Spleen (tissue), 11 donors: ENCODE measurements at regions not wholly inside any gene's neighbourhood (a gene's known extent, or its start where the extent isn't known, plus 50 kb on each side); places are given as distances from the start of the nearest gene placed in this dataset.

Experiments
- DNase-seq: peaks from one replicate; pipeline ENCODE4 v3.0.0-alpha.2; 2020
- H3K27ac ChIP-seq, 8 donors: fragments of 200-600 bp; sonication (generic) in 7 of 8; 1 replicate in 4 of 8; 2 replicates in 4 of 8; pipeline versions ENCODE4 v1.5.0 to v1.8.0; 2016 to 2021; ENCODE audit warnings: inconsistent platforms in 4 of 8, mild to moderate bottlenecking in 4 of 8, moderate library complexity in 1 of 8
- H3K27me3 ChIP-seq, 7 donors: fragments of 200-600 bp; sonication (generic) in 6 of 7; replicated peaks in 1 of 7; 1 replicate in 4 of 7; 2 replicates in 3 of 7; pipeline versions ENCODE4 v1.5.0 to v1.8.0; 2016 to 2021; ENCODE audit warnings: inconsistent platforms in 3 of 7, mild to moderate bottlenecking in 1 of 7
- H3K36me3 ChIP-seq, 6 donors: fragments of 200-600 bp; sonication (generic) in 5 of 6; 1 replicate in 4 of 6; 2 replicates in 2 of 6; pipeline versions ENCODE4 v1.5.0 to v1.8.0; 2016 to 2021; ENCODE audit warnings: inconsistent platforms in 2 of 6
- H3K4me1 ChIP-seq, 6 donors: fragments of 200-600 bp; sonication (generic) in 5 of 6; 1 replicate in 3 of 6; 2 replicates in 3 of 6; pipeline versions ENCODE4 v1.5.0 to v1.8.0; 2016 to 2021; ENCODE audit warnings: inconsistent platforms in 3 of 6
- H3K4me3 ChIP-seq, 8 donors: fragments of 200-600 bp; sonication (generic) in 7 of 8; 1 replicate in 4 of 8; 2 replicates in 4 of 8; pipeline versions ENCODE4 v1.5.0 to v1.8.0; 2016 to 2021; ENCODE audit warnings: inconsistent platforms in 4 of 8, mild to moderate bottlenecking in 4 of 8, moderate library complexity in 2 of 8
- H3K9me3 ChIP-seq, 8 donors: fragments of 200-600 bp; sonication (generic) in 7 of 8; 1 replicate in 4 of 8; 2 replicates in 4 of 8; pipeline versions ENCODE4 v1.5.0 to v1.8.0; 2016 to 2021; ENCODE audit warnings: inconsistent platforms in 4 of 8
- POLR2A ChIP-seq, 3 donors: fragments of 450-650 bp; IDR thresholded peaks; one replicate each; pipeline ENCODE4 v1.5.1; 2017; ENCODE audit warnings: antibody characterized with exemption in 3 of 3, mild to moderate bottlenecking in 1 of 3
- POLR2AphosphoS5 ChIP-seq, 3 donors: sonication (generic); formaldehyde crosslinking; IDR thresholded peaks; one replicate each; pipeline ENCODE4 v1.5.1; 2017; ENCODE audit warnings: antibody characterized with exemption in 3 of 3
- WGBS, 5 donors: extraction: QIAGEN DNeasy Blood & Tissue Kit in 3 of 5; methylation state at CpG; one replicate each; pipeline versions ENCODE4 v1.1.5 to v1.1.7; 2013 to 2018; 5-methylcytosine and 5-hydroxymethylcytosine counted together
- intact Hi-C: fragments of 100-400 bp; cut with DNase I; formaldehyde crosslinking; loops from one replicate; pipeline ENCODE4 v1.15.0; 2023; ENCODE audit warnings: low total_unique reads
- TF ChIP-seq, protein P1 (sequence below), 11 experiments: fragments of 200-600 bp in 7 of 11; fragments of 450-650 bp in 4 of 11; sonication (generic) in 4 of 11; IDR thresholded peaks in 8 of 11; conservative IDR thresholded peaks in 3 of 11; 1 replicate in 7 of 11; 2 replicates in 4 of 11; pipeline versions ENCODE4 v1.4.0 to v1.8.0; 2016 to 2021; ENCODE audit warnings: antibody characterized with exemption in 11 of 11, inconsistent platforms in 4 of 11, mild to moderate bottlenecking in 1 of 11
- donor health status: healthy with polysubstance abuse.
- donor health status: DM: no; HTN: no; CAD: no; lungs with moderate emphysema.
- donor health status: DM: no; HTN: no; CAD: no.
- donor health status: Bipolar disorder and iron deficiency.
- donor health status: healthy.
- donor health status: DM: no; HTN: no; CAD: no.
- donor health status: DM: yes; HTN: yes; CAD: no.

DNA sequence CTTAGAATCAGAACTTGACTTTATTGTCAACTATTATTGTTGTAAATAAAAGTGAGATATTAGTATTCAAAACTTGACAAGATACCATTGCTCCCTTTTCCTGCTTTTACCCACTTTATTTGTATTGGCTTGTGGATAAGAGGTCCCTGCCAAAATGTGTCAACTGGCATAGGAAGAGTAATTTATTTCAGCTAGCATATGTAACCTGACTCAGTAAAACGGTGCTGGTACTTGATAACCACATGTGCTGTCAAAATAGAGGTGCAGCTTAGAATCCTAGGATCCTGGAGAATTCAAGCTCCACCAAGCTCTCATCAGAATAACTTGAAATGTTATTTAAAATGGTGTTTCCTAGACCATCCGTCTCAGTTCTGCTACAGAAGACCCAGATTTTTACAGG, 90.2 kb upstream of the TGFBR2 start:
- TF ChIP-seq, protein P1, sequence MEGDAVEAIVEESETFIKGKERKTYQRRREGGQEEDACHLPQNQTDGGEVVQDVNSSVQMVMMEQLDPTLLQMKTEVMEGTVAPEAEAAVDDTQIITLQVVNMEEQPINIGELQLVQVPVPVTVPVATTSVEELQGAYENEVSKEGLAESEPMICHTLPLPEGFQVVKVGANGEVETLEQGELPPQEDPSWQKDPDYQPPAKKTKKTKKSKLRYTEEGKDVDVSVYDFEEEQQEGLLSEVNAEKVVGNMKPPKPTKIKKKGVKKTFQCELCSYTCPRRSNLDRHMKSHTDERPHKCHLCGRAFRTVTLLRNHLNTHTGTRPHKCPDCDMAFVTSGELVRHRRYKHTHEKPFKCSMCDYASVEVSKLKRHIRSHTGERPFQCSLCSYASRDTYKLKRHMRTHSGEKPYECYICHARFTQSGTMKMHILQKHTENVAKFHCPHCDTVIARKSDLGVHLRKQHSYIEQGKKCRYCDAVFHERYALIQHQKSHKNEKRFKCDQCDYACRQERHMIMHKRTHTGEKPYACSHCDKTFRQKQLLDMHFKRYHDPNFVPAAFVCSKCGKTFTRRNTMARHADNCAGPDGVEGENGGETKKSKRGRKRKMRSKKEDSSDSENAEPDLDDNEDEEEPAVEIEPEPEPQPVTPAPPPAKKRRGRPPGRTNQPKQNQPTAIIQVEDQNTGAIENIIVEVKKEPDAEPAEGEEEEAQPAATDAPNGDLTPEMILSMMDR (IDR thresholded peaks at IDR 0.05 in 8 of 11, conservative IDR thresholded peaks at IDR 0.05 in 3 of 11), result no peak
- TF ChIP-seq POLR2AphosphoS5 (IDR thresholded peaks at IDR 0.05) (no peak), POLR2A (IDR thresholded peaks at IDR 0.05) (no peak)
- H3K27me3 ChIP-seq, result no peaks in the 10 kb centered on the region
- no peak overlapping the region for H3K4me3 ChIP-seq
- no peak for DNase-seq
- intact Hi-C loops, result no loop called here
- no peaks in the 10 kb centered on the region for H3K9me3 ChIP-seq
- peaks cover 0 to 14% (median 6%) of the 10 kb centered on the region in 6 donors for H3K4me1 ChIP-seq
- H3K27ac ChIP-seq, result no peak overlapping the region
- H3K36me3 ChIP-seq, result no peaks in the 10 kb centered on the region
- WGBS, 5 donors, result 56 to 74% (median 59%) methylated on average over 2 of the region's 2 CpGs

DNA sequence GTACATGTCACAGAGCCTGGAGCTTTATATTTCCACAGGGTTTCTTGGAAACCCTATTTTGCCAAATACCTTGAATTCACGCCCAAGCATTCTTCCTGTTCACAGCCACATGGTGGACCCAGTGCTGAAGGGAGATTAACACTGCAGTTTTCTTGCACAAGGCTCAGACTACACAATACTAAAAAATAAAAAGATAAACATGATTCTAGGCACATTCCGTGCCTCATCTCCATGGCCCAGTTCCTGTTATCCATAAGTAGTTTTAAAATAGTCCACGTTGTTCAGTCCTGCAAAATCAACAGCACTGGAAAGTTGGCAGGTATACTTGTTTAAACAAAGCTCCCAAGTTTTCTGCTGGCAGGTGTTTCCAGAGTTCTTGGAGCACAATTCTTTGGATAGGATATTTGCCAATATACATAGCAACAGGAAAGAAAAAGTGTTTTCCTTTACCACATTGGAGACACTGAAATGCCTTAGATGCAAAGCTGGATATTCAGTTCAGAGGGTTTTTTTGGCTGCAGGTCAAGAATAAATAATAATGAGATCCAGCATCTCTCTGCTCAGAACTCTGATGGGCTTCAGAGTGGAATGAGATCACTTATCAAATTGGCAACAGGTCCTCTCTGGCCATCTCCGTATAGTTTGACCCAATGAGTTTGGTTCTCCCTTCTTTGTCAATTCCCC, 88.1 kb upstream of the TGFBR2 start:
- H3K9me3 ChIP-seq, result no peaks in the 10 kb centered on the region
- H3K4me3 ChIP-seq, result no peak overlapping the region
- 67 to 84% (median 78%) methylated on average over 4 of the region's 4 CpGs for WGBS, 5 donors
- no peak for DNase-seq
- TF ChIP-seq POLR2AphosphoS5 (IDR thresholded peaks at IDR 0.05) (no peak), POLR2A (IDR thresholded peaks at IDR 0.05) (no peak)
- TF ChIP-seq, protein P1 (IDR thresholded peaks at IDR 0.05 in 8 of 11, conservative IDR thresholded peaks at IDR 0.05 in 3 of 11), result no peak
- H3K36me3 ChIP-seq, result no peaks in the 10 kb centered on the region
- H3K27ac ChIP-seq, result no peak overlapping the region
- peaks cover 0 to 5% (median 2%) of the 10 kb centered on the region in 6 donors for H3K4me1 ChIP-seq
- intact Hi-C loops, result no loop called here
- no peaks in the 10 kb centered on the region for H3K27me3 ChIP-seq

DNA sequence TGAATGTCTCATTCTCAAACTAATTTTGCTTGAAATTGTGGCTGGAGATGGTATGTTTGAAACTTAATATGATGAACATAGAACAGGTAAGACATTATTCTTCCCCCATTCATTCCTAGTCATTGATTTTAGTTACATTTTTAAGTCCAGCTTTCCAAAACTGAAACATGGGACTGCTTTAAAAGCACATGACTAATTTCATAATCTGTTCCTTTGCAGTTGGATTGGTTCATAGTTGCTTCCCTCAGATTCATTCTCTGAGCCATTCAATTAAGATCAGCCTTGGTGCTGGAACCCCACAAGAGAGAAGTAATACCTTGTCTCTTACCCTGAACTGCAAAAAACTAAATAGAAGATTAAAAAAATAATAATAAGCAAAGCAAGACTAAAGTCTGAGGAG, 87.5 kb upstream of the TGFBR2 start:
- Histone ChIP-seq H3K9me3 (no peaks in the 10 kb centered on the region), H3K27ac (no peak overlapping the region), H3K4me1 (peaks cover 0 to 5% (median 2%) of the 10 kb centered on the region in 6 donors), H3K4me3 (no peak overlapping the region), H3K27me3 (no peaks in the 10 kb centered on the region), H3K36me3 (no peaks in the 10 kb centered on the region)
- intact Hi-C loops, result no loop called here
- TF ChIP-seq POLR2AphosphoS5 (IDR thresholded peaks at IDR 0.05) (no peak), POLR2A (IDR thresholded peaks at IDR 0.05) (no peak)
- TF ChIP-seq, protein P1 (IDR thresholded peaks at IDR 0.05 in 8 of 11, conservative IDR thresholded peaks at IDR 0.05 in 3 of 11), result no peak
- DNase-seq, result no peak

DNA sequence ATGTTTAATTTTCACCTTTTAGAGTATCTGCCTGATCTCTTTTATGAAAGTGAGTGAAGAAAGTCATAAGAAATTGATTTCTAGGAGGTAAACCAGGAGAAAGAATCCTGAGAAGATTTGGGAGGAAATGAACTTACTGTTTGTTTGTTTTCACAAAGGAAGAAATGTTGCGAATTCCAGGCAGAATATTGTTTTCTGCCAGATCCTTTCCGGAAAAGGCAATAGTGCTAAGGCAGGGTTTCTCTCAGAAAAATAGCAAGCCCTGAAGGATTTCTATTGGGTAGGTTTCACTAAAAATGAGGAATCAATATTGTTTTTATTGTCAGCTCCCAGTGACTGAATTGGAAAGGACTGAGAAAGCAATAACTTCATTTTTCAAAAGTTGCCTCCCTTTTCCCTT, 85.7 kb upstream of the TGFBR2 start:
- WGBS, 5 donors, result 60 to 86% (median 84%) methylated on average over 2 of the region's 2 CpGs
- no peak for TF ChIP-seq POLR2A (IDR thresholded peaks at IDR 0.05)
- TF ChIP-seq, protein P1 (IDR thresholded peaks at IDR 0.05 in 8 of 11, conservative IDR thresholded peaks at IDR 0.05 in 3 of 11), result no peak
- no peak for TF ChIP-seq POLR2AphosphoS5 (IDR thresholded peaks at IDR 0.05)
- Histone ChIP-seq H3K4me3 (no peak overlapping the region), H3K9me3 (no peaks in the 10 kb centered on the region), H3K36me3 (no peaks in the 10 kb centered on the region), H3K27ac (no peak overlapping the region), H3K4me1 (peaks cover 0 to 15% (median 5%) of the 10 kb centered on the region in 6 donors), H3K27me3 (no peaks in the 10 kb centered on the region)
- DNase-seq, result no peak
- intact Hi-C loops, result no loop called here
